ENCODE measurements at regions not wholly inside any gene's neighbourhood (a gene's known extent, or its start where the extent isn't known, plus 50 kb on each side); places are given as distances from the start of the nearest gene placed in this dataset.

DNA sequence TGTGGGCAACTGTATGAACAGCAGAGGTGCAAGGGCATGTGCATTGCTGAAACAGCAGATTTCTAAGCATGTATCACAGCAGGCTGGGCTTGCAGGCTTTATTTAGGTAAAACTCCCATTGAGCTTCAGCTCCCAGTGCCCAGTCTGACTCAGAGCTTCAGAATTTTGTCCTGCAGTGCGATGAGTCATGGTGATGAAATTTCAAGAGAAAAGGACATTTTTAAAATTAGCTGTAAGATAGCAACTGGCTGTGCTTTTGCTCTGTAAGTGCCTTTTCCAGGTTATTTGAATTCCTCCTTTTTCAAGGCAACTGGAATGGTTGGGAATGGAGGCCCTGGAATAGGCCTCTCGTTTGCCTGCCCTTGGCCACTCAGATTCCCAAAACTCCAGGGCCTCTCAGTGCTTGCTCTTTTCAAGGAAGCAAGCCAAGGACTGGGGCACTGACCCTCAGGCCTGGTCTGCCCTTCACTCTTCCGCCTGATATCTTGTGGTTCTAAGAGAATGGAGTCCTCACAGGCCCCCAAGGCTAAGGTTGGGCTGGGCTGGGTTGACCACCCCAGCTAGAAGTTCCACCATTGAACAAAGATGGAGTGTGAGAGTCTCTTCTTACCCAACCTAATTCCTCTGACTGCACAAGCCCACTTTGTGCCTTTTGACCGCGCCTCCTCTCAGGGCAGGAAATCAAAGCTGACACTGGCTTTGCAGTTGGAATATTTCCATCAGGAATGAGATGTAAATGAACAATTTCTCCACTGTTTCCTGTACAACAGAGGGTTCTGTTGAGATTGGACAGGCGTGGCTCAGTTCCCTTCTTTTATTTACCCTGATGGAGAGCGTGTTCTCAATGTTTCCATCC is 59.5 kb upstream of the PRSS23 start:
- Histone ChIP-seq H3K27ac (ENCODE audit: low read depth, low read length) (peak overlapping the region; percentile 77), H3K9ac (ENCODE audit: extremely low read depth, low read length, poor library complexity, severe bottlenecking) (peak overlapping the region; percentile 24), H3K4me3 (ENCODE audit: low read length) (no peak overlapping the region), H3K9me3 (ENCODE audit: control insufficient read depth, low read length) (peaks cover 14% of the 10 kb centered on the region), H3K4me1 (ENCODE audit: control insufficient read depth, insufficient read depth, low read length) (peaks cover 11% of the 10 kb centered on the region), H3K27me3 (ENCODE audit: control insufficient read depth, insufficient read depth, low read length, poor library complexity, severe bottlenecking) (no peaks in the 10 kb centered on the region), H3K36me3 (ENCODE audit: control insufficient read depth, insufficient read depth, low read length) (no peaks in the 10 kb centered on the region)
- DNase-seq: peak; percentile 89
- 77 to 85% methylated on average over 4 to 7 of the region's 7 CpGs for WGBS, 2 experiments (ENCODE audit: insufficient coverage in 1 of 2, insufficient read length in 1 of 2)
- H3K27me3 Mint-ChIP-seq (ENCODE audit: insufficient read depth): peaks cover 2% of the 10 kb centered on the region
- no peak overlapping the region for H3K4me3 Mint-ChIP-seq
- H3K36me3 Mint-ChIP-seq (ENCODE audit: low read depth): no peaks in the 10 kb centered on the region
- peaks cover 5% of the 10 kb centered on the region for H3K9me3 Mint-ChIP-seq
- peak overlapping the region; percentile 95 for H3K27ac Mint-ChIP-seq
- H3K4me1 Mint-ChIP-seq: peaks cover 20% of the 10 kb centered on the region
- TF ChIP-seq, protein P1, sequence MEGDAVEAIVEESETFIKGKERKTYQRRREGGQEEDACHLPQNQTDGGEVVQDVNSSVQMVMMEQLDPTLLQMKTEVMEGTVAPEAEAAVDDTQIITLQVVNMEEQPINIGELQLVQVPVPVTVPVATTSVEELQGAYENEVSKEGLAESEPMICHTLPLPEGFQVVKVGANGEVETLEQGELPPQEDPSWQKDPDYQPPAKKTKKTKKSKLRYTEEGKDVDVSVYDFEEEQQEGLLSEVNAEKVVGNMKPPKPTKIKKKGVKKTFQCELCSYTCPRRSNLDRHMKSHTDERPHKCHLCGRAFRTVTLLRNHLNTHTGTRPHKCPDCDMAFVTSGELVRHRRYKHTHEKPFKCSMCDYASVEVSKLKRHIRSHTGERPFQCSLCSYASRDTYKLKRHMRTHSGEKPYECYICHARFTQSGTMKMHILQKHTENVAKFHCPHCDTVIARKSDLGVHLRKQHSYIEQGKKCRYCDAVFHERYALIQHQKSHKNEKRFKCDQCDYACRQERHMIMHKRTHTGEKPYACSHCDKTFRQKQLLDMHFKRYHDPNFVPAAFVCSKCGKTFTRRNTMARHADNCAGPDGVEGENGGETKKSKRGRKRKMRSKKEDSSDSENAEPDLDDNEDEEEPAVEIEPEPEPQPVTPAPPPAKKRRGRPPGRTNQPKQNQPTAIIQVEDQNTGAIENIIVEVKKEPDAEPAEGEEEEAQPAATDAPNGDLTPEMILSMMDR (conservative IDR thresholded peaks at IDR 0.05): no peak

DNA sequence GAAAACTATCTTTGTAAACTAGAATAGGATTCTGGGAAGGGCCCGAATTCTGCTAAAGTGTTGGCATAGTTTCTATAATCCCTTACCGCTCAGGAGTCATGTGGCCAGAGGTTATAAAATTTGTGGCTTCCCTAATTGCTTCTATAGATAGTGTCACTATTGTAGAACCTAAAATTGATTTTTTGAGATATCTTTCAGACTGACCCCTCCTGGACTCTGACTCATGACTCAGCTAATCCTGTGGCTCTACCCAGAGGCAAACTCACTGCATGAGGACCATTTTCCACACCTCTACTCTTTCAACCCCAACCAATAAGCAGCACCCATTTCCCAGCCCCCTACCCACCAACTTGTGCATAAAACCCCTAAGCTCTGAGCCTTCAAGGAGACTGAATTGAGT is 61.8 kb upstream of the PRSS23 start:
- Histone ChIP-seq H3K27ac (ENCODE audit: low read depth, low read length) (no peak overlapping the region), H3K4me3 (ENCODE audit: low read length) (no peak overlapping the region), H3K9ac (ENCODE audit: extremely low read depth, low read length, poor library complexity, severe bottlenecking) (no peak overlapping the region), H3K36me3 (ENCODE audit: control insufficient read depth, insufficient read depth, low read length) (no peaks in the 10 kb centered on the region), H3K9me3 (ENCODE audit: control insufficient read depth, low read length) (peaks cover 13% of the 10 kb centered on the region), H3K27me3 (ENCODE audit: control insufficient read depth, insufficient read depth, low read length, poor library complexity, severe bottlenecking) (no peaks in the 10 kb centered on the region), H3K4me1 (ENCODE audit: control insufficient read depth, insufficient read depth, low read length) (peaks cover 11% of the 10 kb centered on the region)
- peaks cover 2% of the 10 kb centered on the region for H3K27me3 Mint-ChIP-seq (ENCODE audit: insufficient read depth)
- no peak overlapping the region for H3K27ac Mint-ChIP-seq
- H3K9me3 Mint-ChIP-seq: no peaks in the 10 kb centered on the region
- H3K4me3 Mint-ChIP-seq: no peak overlapping the region
- WGBS, 2 experiments (ENCODE audit: insufficient coverage in 1 of 2, insufficient read length in 1 of 2): 83 to 98% methylated on average over 1 to 2 of the region's 2 CpGs
- H3K4me1 Mint-ChIP-seq: peaks cover 21% of the 10 kb centered on the region
- TF ChIP-seq, protein P1 (conservative IDR thresholded peaks at IDR 0.05): no peak
- no peaks in the 10 kb centered on the region for H3K36me3 Mint-ChIP-seq (ENCODE audit: low read depth)
- DNase-seq: no peak

DNA sequence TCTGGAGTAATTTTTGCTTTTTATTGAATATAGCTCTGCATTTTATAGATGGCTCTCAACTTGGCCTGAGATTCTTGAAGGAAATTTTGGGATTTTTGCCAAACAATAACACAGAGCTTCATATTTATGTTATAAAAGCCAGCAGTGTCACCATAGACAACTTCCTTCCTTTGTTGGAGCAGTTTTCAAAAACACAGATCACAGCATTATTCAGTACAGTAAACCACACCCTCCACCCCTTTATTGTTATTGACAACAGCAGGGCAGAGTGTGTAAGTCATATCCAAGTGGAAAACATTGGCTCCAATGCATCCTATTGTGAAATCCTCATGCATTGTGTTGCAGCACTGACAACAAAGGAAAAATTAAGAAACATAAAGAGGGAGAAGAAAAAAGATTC is 62.6 kb upstream of the PRSS23 start:
- H3K36me3 ChIP-seq (ENCODE audit: control insufficient read depth, insufficient read depth, low read length): no peaks in the 10 kb centered on the region
- no peak overlapping the region for H3K9ac ChIP-seq (ENCODE audit: extremely low read depth, low read length, poor library complexity, severe bottlenecking)
- peaks cover under 1% of the 10 kb centered on the region for H3K9me3 Mint-ChIP-seq
- no peak for DNase-seq
- no peak overlapping the region for H3K4me3 Mint-ChIP-seq
- peaks cover 11% of the 10 kb centered on the region for H3K4me1 ChIP-seq (ENCODE audit: control insufficient read depth, insufficient read depth, low read length)
- H3K27ac Mint-ChIP-seq: no peak overlapping the region
- H3K36me3 Mint-ChIP-seq (ENCODE audit: low read depth): no peaks in the 10 kb centered on the region
- peaks cover 2% of the 10 kb centered on the region for H3K27me3 Mint-ChIP-seq (ENCODE audit: insufficient read depth)
- H3K27me3 ChIP-seq (ENCODE audit: control insufficient read depth, insufficient read depth, low read length, poor library complexity, severe bottlenecking): no peaks in the 10 kb centered on the region
- H3K4me1 Mint-ChIP-seq: peaks cover 21% of the 10 kb centered on the region
- TF ChIP-seq, protein P1 (conservative IDR thresholded peaks at IDR 0.05): no peak
- no peak overlapping the region for H3K4me3 ChIP-seq (ENCODE audit: low read length)
- H3K27ac ChIP-seq (ENCODE audit: low read depth, low read length): no peak overlapping the region
- H3K9me3 ChIP-seq (ENCODE audit: control insufficient read depth, low read length): peaks cover 13% of the 10 kb centered on the region
